HepG2 (cell line): ENCODE measurements at regions not wholly inside any gene's neighbourhood (a gene's known extent, or its start where the extent isn't known, plus 50 kb on each side); places are given as distances from the start of the nearest gene placed in this dataset.

ENCODE experiments used
- ATAC-seq: fragments of 200-7000 bp; cut with Tn5 transposase; 3 replicates; pipeline ENCODE4 v1.9.1; 2020; ENCODE audit warnings: mild to moderate bottlenecking, moderate library complexity
- BruUV-seq: library from RNA; stranded (reverse); fragments of 400-500 nt; replicated peaks from 2 replicates; lab custom pipeline; 2021; lab: Mats Ljungman, UMichigan
- CTCF ChIA-PET: fragments of 300-600 bp; formaldehyde crosslinking; extraction: SDS; loops from one replicate; lab custom pipeline; 2021; ENCODE audit warnings: low total read pairs, inconsistent platforms, low intra/inter-chr PET ratio; lab: Yijun Ruan, JAX
- POLR2A ChIA-PET: fragments of 350-600 bp; sonication (Branson Sonifier 250); formaldehyde crosslinking; loops from one replicate; lab custom pipeline; 2020; ENCODE audit warnings: antibody characterized with exemption, inconsistent platforms; lab: Yijun Ruan, JAX
- DNase-seq: peaks from one replicate; pipeline ENCODE4 v3.0.0-alpha.2; 2015; ENCODE audit warnings: low spot score
- FAIRE-seq: peaks from 3 replicates; lab custom pipeline; 2011; peaks lifted over from hg19 to GRCh38; lab: Jason Lieb, UNC
- H2AFZ ChIP-seq: one replicate; pipeline ENCODE4 v1.6.1; 2011; ENCODE audit warnings: low read length, inconsistent platforms
- H3K27ac ChIP-seq: fragments of 300-600 bp; 3 replicates; pipeline ENCODE4 v1.8.0; 2011; ENCODE audit warnings: mixed run types, mild to moderate bottlenecking, mixed read lengths, low read length, inconsistent platforms; ENCODE audit not compliant: insufficient read depth; ENCODE audit errors: extremely low read length
- H3K27me3 ChIP-seq, 2 experiments: fragments of 200-600 bp in 1 of 2; 2 replicates in 1 of 2; 3 replicates in 1 of 2; pipeline versions ENCODE4 v1.6.0 to v1.8.0; 2011; ENCODE audit warnings: low read length in 2 of 2, mild to moderate bottlenecking in 2 of 2, moderate library complexity in 2 of 2, inconsistent platforms in 1 of 2; ENCODE audit not compliant: insufficient read depth in 2 of 2, control insufficient read depth in 1 of 2
- H3K36me3 ChIP-seq, 2 experiments: fragments of 200-600 bp in 1 of 2; replicated peaks in 1 of 2; 2 replicates in 1 of 2; 3 replicates in 1 of 2; pipeline versions ENCODE4 v1.5.1 to v1.8.0; 2011; ENCODE audit warnings: low read length in 2 of 2, inconsistent platforms in 1 of 2; ENCODE audit not compliant: insufficient read depth in 2 of 2, control insufficient read depth in 1 of 2
- H3K4me1 ChIP-seq: 2 replicates; pipeline ENCODE4 v1.5.1; 2012; ENCODE audit warnings: low read length, inconsistent platforms; ENCODE audit not compliant: insufficient read depth
- H3K4me2 ChIP-seq: 2 replicates; pipeline ENCODE4 v1.6.0; 2011; ENCODE audit warnings: low read depth, low read length, inconsistent platforms
- H3K4me3 ChIP-seq, 3 experiments: fragments of 200-600 bp in 1 of 3; sonication (generic), shearing (Covaris generic) in 1 of 3; replicated peaks in 1 of 3; 2 replicates each; pipeline ENCODE4 v1.5.1; 2011 to 2016; ENCODE audit warnings: low read length in 3 of 3, inconsistent platforms in 2 of 3, low read depth in 2 of 3, mild to moderate bottlenecking in 2 of 3, control low read depth in 1 of 3, mixed read lengths in 1 of 3; ENCODE audit not compliant: insufficient read depth in 1 of 3
- H3K79me2 ChIP-seq: one replicate; pipeline ENCODE4 v1.6.1; 2011; ENCODE audit warnings: low read length, inconsistent platforms; ENCODE audit not compliant: insufficient read depth
- H3K9ac ChIP-seq: 2 replicates; pipeline ENCODE4 v1.6.0; 2011; ENCODE audit warnings: mild to moderate bottlenecking, low read depth, low read length, inconsistent platforms; ENCODE audit not compliant: insufficient read depth
- H3K9me3 ChIP-seq: 2 replicates; pipeline ENCODE4 v1.5.1; 2012; ENCODE audit warnings: mild to moderate bottlenecking, low read length
- H4K20me1 ChIP-seq: 2 replicates; pipeline ENCODE4 v1.6.0; 2011; ENCODE audit warnings: inconsistent platforms, mild to moderate bottlenecking, low read length, moderate library complexity; ENCODE audit not compliant: insufficient read depth
- BRF2 ChIP-seq: sonication (generic); formaldehyde crosslinking; IDR thresholded peaks from 2 replicates; pipeline ENCODE4 v1.8.1; 2022; ENCODE audit warnings: mild to moderate bottlenecking, missing genetic modification reagents
- PHF20 ChIP-seq: sonication (generic); formaldehyde crosslinking; IDR thresholded peaks from 2 replicates; pipeline ENCODE4 v1.5.0; 2020; ENCODE audit warnings: mild to moderate bottlenecking, missing genetic modification reagents
- ZNF136 ChIP-seq: sonication (generic); formaldehyde crosslinking; IDR thresholded peaks from 2 replicates; pipeline ENCODE4 v1.8.1; 2022; ENCODE audit warnings: low read depth, mild to moderate bottlenecking, moderate library complexity, missing genetic modification reagents
- ZNF205 ChIP-seq: IDR thresholded peaks from 2 replicates; pipeline ENCODE4 v1.6.1; 2018; ENCODE audit warnings: missing biosample characterization, missing genetic modification reagents
- ZNF251 ChIP-seq: sonication (generic); formaldehyde crosslinking; IDR thresholded peaks from 2 replicates; pipeline ENCODE4 v1.9.0; 2021; ENCODE audit warnings: mild to moderate bottlenecking, missing genetic modification reagents
- ZNF510 ChIP-seq: sonication (generic); formaldehyde crosslinking; IDR thresholded peaks from 2 replicates; pipeline ENCODE4 v1.4.0; 2020; ENCODE audit warnings: low read depth, mild to moderate bottlenecking, missing genetic modification reagents
- WGBS: methylation state at CpG from one replicate; pipeline ENCODE4 v1.1.6; 2017; ENCODE audit warnings: low lambda C conversion rate; 5-methylcytosine and 5-hydroxymethylcytosine counted together
- in situ Hi-C: cut with HindIII; loops from 2 replicates; pipeline ENCODE4 v1.10.0; 2017; ENCODE audit warnings: low pct_unique_long_range_greater_than_20kb; ENCODE audit not compliant: extremely low pct_ligation_motif_present
- intact Hi-C: fragments of 100-400 bp; cut with micrococcal nuclease; formaldehyde crosslinking; loops from one replicate; pipeline ENCODE4 v1.10.0; 2022; ENCODE audit not compliant: unreplicated experiment
- TF ChIP-seq, protein P1 (sequence below): sonication (generic); formaldehyde crosslinking; IDR thresholded peaks from 2 replicates; pipeline ENCODE4 v1.5.1; 2020; ENCODE audit warnings: missing genetic modification reagents, mild to moderate bottlenecking, borderline replicate concordance
- TF ChIP-seq, protein P2 (sequence below): fragments of 450-650 bp; IDR thresholded peaks from 2 replicates; pipeline ENCODE4 v1.6.1; 2017
- TF ChIP-seq, protein P3 (sequence below): sonication (generic); formaldehyde crosslinking; IDR thresholded peaks from 2 replicates; pipeline ENCODE4 v1.8.0; 2022; ENCODE audit warnings: mild to moderate bottlenecking, missing genetic modification reagents, moderate library complexity
- TF ChIP-seq, protein P4 (sequence below): IDR thresholded peaks from 2 replicates; pipeline ENCODE4 v1.6.1; 2018; ENCODE audit warnings: missing genetic modification reagents

DNA sequence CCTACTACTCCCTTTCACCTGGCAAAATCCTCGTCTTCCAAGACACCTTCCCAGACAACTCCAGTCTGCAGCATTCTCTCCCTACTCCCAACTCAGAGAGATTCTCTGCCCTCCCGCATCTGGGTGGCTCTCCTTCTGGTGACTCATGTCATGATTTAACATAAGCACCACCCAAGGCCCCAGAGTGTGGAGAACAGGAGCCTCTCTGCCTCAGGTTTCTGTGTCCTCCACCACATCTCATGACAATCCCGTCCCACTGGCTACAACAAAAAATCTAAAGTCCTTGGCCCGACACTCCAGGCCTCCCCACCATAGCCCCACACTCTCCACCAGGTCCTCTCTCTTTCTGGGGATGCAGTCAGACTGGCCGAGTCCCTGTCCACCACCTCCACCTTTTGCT, 197.1 kb downstream of the BCL11A start (continued):
- TF ChIP-seq BRF2 (no peak), ZNF510 (no peak)
- TF ChIP-seq, all 625 proteins: peak for 0

DNA sequence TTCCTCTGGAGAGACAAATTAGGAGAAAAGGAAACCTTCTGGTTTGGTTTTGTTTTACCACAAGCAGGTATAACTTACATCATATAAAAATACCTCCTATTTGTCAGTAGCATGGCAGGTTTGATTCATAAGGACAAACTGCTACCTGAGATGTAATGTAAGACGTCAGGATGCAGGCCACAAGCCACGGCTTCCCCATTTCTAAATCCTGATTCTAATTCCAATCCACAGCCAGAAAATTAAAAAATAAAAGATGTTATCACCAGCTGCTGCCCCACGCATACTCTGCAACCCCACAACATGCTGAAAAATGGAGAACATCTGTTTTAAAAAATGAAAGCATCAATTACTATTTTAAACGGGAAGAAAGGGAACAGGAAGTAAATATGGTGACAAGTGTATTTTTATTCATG, 197.6 kb downstream of the BCL11A start:
- FAIRE-seq (no peak), DNase-seq (no peak), ATAC-seq (no peak)
- in situ Hi-C loops (no loop called here), intact Hi-C loops (no loop called here)
- Histone ChIP-seq H3K27ac (no peak overlapping the region), H3K27me3 (peaks cover 2 to 9% of the 10 kb centered on the region in 2 experiments; a peak in 3 of 5 replicates), H3K4me2 (no peak overlapping the region), H3K4me3 (no peak overlapping the region), H3K9me3 (no peaks in the 10 kb centered on the region), H3K4me1 (no peaks in the 10 kb centered on the region), H3K9ac (no peak overlapping the region), H2AFZ (no peak overlapping the region), H4K20me1 (no peaks in the 10 kb centered on the region), H3K79me2 (no peaks in the 10 kb centered on the region), H3K36me3 (no peaks in the 10 kb centered on the region)
- TF ChIP-seq, protein P1, sequence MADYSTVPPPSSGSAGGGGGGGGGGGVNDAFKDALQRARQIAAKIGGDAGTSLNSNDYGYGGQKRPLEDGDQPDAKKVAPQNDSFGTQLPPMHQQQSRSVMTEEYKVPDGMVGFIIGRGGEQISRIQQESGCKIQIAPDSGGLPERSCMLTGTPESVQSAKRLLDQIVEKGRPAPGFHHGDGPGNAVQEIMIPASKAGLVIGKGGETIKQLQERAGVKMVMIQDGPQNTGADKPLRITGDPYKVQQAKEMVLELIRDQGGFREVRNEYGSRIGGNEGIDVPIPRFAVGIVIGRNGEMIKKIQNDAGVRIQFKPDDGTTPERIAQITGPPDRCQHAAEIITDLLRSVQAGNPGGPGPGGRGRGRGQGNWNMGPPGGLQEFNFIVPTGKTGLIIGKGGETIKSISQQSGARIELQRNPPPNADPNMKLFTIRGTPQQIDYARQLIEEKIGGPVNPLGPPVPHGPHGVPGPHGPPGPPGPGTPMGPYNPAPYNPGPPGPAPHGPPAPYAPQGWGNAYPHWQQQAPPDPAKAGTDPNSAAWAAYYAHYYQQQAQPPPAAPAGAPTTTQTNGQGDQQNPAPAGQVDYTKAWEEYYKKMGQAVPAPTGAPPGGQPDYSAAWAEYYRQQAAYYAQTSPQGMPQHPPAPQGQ (CRISPR knock-in tag) = no peak
- BruUV-seq = no TSS peak
- WGBS = 11% methylated on average over 4 of the region's 4 CpGs
- ChIA-PET CTCF (no interaction called here), POLR2A (no interaction called here)

GRCh38 chr2:60354713-60355112, 198.7 kb downstream of the BCL11A start:
- Histone ChIP-seq H3K9ac (no peak overlapping the region), H2AFZ (no peak overlapping the region), H4K20me1 (no peaks in the 10 kb centered on the region), H3K27ac (no peak overlapping the region), H3K36me3 (no peaks in the 10 kb centered on the region), H3K27me3 (peaks cover 2 to 9% of the 10 kb centered on the region in 2 experiments; a peak in 3 of 5 replicates), H3K4me2 (no peak overlapping the region), H3K9me3 (no peaks in the 10 kb centered on the region), H3K79me2 (no peaks in the 10 kb centered on the region), H3K4me1 (no peaks in the 10 kb centered on the region), H3K4me3 (no peak overlapping the region)
- ChIA-PET POLR2A (no interaction called here), CTCF (no interaction called here)
- in situ Hi-C loops (no loop called here), intact Hi-C loops (no loop called here)
- ATAC-seq = no peak
- no TSS peak for BruUV-seq
- no peak for DNase-seq
- no peak for FAIRE-seq
- 5% methylated on average over 1 of the region's 1 CpG for WGBS
- no peak for TF ChIP-seq ZNF205 (CRISPR knock-in tag)
- TF ChIP-seq, protein P2, sequence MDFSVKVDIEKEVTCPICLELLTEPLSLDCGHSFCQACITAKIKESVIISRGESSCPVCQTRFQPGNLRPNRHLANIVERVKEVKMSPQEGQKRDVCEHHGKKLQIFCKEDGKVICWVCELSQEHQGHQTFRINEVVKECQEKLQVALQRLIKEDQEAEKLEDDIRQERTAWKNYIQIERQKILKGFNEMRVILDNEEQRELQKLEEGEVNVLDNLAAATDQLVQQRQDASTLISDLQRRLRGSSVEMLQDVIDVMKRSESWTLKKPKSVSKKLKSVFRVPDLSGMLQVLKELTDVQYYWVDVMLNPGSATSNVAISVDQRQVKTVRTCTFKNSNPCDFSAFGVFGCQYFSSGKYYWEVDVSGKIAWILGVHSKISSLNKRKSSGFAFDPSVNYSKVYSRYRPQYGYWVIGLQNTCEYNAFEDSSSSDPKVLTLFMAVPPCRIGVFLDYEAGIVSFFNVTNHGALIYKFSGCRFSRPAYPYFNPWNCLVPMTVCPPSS = no peak
- no peak for TF ChIP-seq PHF20 (CRISPR knock-in tag)
- TF ChIP-seq, protein P3, sequence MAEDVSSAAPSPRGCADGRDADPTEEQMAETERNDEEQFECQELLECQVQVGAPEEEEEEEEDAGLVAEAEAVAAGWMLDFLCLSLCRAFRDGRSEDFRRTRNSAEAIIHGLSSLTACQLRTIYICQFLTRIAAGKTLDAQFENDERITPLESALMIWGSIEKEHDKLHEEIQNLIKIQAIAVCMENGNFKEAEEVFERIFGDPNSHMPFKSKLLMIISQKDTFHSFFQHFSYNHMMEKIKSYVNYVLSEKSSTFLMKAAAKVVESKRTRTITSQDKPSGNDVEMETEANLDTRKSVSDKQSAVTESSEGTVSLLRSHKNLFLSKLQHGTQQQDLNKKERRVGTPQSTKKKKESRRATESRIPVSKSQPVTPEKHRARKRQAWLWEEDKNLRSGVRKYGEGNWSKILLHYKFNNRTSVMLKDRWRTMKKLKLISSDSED (CRISPR knock-in tag) = no peak
- TF ChIP-seq ZNF136 = no peak
- TF ChIP-seq, protein P4, sequence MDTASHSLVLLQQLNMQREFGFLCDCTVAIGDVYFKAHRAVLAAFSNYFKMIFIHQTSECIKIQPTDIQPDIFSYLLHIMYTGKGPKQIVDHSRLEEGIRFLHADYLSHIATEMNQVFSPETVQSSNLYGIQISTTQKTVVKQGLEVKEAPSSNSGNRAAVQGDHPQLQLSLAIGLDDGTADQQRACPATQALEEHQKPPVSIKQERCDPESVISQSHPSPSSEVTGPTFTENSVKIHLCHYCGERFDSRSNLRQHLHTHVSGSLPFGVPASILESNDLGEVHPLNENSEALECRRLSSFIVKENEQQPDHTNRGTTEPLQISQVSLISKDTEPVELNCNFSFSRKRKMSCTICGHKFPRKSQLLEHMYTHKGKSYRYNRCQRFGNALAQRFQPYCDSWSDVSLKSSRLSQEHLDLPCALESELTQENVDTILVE = no peak
- no peak for TF ChIP-seq ZNF251
